Vagina (tissue), 2 donors: ENCODE measurements at regions not wholly inside any gene's neighbourhood (a gene's known extent, or its start where the extent isn't known, plus 50 kb on each side); places are given as distances from the start of the nearest gene placed in this dataset.

Experiments used
- CTCF ChIP-seq, 3 experiments: fragments of 450-650 bp in 2 of 3; fragments of 200-600 bp in 1 of 3; sonication (generic) in 1 of 3; IDR thresholded peaks; one replicate each; pipeline ENCODE4 v1.5.1; 2017 to 2019; ENCODE audit warnings: antibody characterized with exemption in 3 of 3, mild to moderate bottlenecking in 2 of 3, moderate library complexity in 2 of 3
- POLR2AphosphoS5 ChIP-seq, 2 donors: sonication (generic); formaldehyde crosslinking; IDR thresholded peaks; one replicate each; pipeline ENCODE4 v1.9.0; 2017; ENCODE audit warnings: antibody characterized with exemption in 2 of 2, mild to moderate bottlenecking in 2 of 2, low read depth in 1 of 2; ENCODE audit not compliant: insufficient read depth in 1 of 2

- TF ChIP-seq CTCF (IDR thresholded peaks at IDR 0.05), result no peak
- no peak for TF ChIP-seq POLR2AphosphoS5 (IDR thresholded peaks at IDR 0.05; ENCODE audit: insufficient read depth in 1 of 2, low read depth in 1 of 2)
These were observed 196.3 kb upstream of the MARCKS start for GRCh38 chr6:113660819-113661218.
